Activated B cell treated with CpG ODN at 0.5 μM for 24 hours (primary cell): ENCODE measurements at regions not wholly inside any gene's neighbourhood (a gene's known extent, or its start where the extent isn't known, plus 50 kb on each side); places are given as distances from the start of the nearest gene placed in this dataset.
A peak's percentile ranks its signal among the peaks of the same experiment; 100 is the strongest.
"Not testable (repeated sequence)": the region's sequence is repeated elsewhere in the genome, so short reads cannot be mapped to it uniquely, and the experiment has no call there.

Experiments
- ATAC-seq: fragments of 200-7000 bp; cut with Tn5 transposase; one replicate; pipeline ENCODE4 v1.10.0; 2021; ENCODE audit warnings: low read depth, mild to moderate bottlenecking, moderate library complexity
- CTCF ChIA-PET: fragments of 350-600 bp; sonication (Branson Sonifier 250); formaldehyde crosslinking; loops from one replicate; lab custom pipeline; 2021; ENCODE audit warnings: antibody characterized with exemption; lab: Charles Lee
- POLR2A ChIA-PET: fragments of 350-600 bp; sonication (Branson Sonifier 250); formaldehyde crosslinking; loops from one replicate; lab custom pipeline; 2021; ENCODE audit warnings: antibody characterized with exemption; lab: Charles Lee
- DNase-seq: peaks from one replicate; pipeline ENCODE4 v3.0.0; 2022
- H3K27ac Mint-ChIP-seq: one replicate; pipeline ENCODE4 v1.8.0; 2020; ENCODE audit warnings: mixed read lengths
- H3K27me3 Mint-ChIP-seq: one replicate; pipeline ENCODE4 v1.8.0; 2021; ENCODE audit warnings: mixed read lengths
- H3K36me3 Mint-ChIP-seq: one replicate; pipeline ENCODE4 v1.8.0; 2021; ENCODE audit warnings: low read depth, mixed read lengths
- H3K4me1 Mint-ChIP-seq: one replicate; pipeline ENCODE4 v1.8.0; 2021; ENCODE audit warnings: mixed read lengths
- H3K4me3 Mint-ChIP-seq: one replicate; pipeline ENCODE4 v1.8.0; 2020; ENCODE audit warnings: mild to moderate bottlenecking, mixed read lengths
- H3K9me3 Mint-ChIP-seq: one replicate; pipeline ENCODE4 v1.8.0; 2020; ENCODE audit warnings: mixed read lengths
- CTCF ChIP-seq: fragments of 200-600 bp; IDR thresholded peaks from one replicate; pipeline ENCODE4 v1.8.0; 2022; ENCODE audit warnings: antibody characterized with exemption, mild to moderate bottlenecking
- intact Hi-C: fragments of 100-400 bp; cut with micrococcal nuclease; formaldehyde crosslinking; loops from one replicate; pipeline ENCODE4 v1.15.1; 2024

GRCh38 chr7:155381852-155382801, 75.8 kb upstream of the EN2 start:
- Mint-ChIP-seq H3K27me3 (peaks cover 78% of the 10 kb centered on the region), H3K27ac (no peak overlapping the region), H3K4me1 (peaks cover 31% of the 10 kb centered on the region), H3K4me3 (peak overlapping the region; percentile 75), H3K9me3 (no peaks in the 10 kb centered on the region), H3K36me3 (no peaks in the 10 kb centered on the region)
- intact Hi-C loops, result loop anchor here (2.0 kb wide), 1 partner anchor 129 kb away; no protein-coding TSS in a partner anchor
- CTCF ChIA-PET, result interaction anchor here (2.0 kb wide), 1 partner anchor 10 kb away, joined by 6 read pairs; no protein-coding TSS in a partner anchor
- POLR2A ChIA-PET, result interaction anchor here (0.6 kb wide), 1 partner anchor 78 kb away, joined by 4 read pairs; no protein-coding TSS in a partner anchor
- no peak for ATAC-seq
- no peak for DNase-seq
- no peak for TF ChIP-seq CTCF

- Mint-ChIP-seq H3K27me3 (peaks cover 77% of the 10 kb centered on the region), H3K36me3 (no peaks in the 10 kb centered on the region), H3K9me3 (no peaks in the 10 kb centered on the region), H3K4me3 (no peak overlapping the region), H3K27ac (no peak overlapping the region), H3K4me1 (peaks cover 26% of the 10 kb centered on the region)
- POLR2A ChIA-PET, result no interaction called here
- intact Hi-C loops, result no loop called here
- CTCF ChIA-PET, result no interaction called here
- no peak for TF ChIP-seq CTCF
- DNase-seq, result no peak
- no peak for ATAC-seq
These were observed 75.1 kb upstream of the EN2 start for GRCh38 chr7:155382802-155383171.

- no peaks in the 10 kb centered on the region for H3K9me3 Mint-ChIP-seq
- ChIA-PET POLR2A (no interaction called here), CTCF (no interaction called here)
- no peak for ATAC-seq
- intact Hi-C loops, result no loop called here
- no peak overlapping the region for H3K27ac Mint-ChIP-seq
- no peak overlapping the region for H3K4me3 Mint-ChIP-seq
- H3K27me3 Mint-ChIP-seq, result peaks cover 70% of the 10 kb centered on the region
- peaks cover 22% of the 10 kb centered on the region for H3K4me1 Mint-ChIP-seq
- DNase-seq, result no peak
- H3K36me3 Mint-ChIP-seq, result no peaks in the 10 kb centered on the region
- no peak for TF ChIP-seq CTCF
These were observed 74.0 kb upstream of the EN2 start for GRCh38 chr7:155383756-155384491.

- Mint-ChIP-seq H3K27me3 (peaks cover 65% of the 10 kb centered on the region), H3K4me3 (no peak overlapping the region), H3K27ac (no peak overlapping the region), H3K9me3 (no peaks in the 10 kb centered on the region), H3K4me1 (peaks cover 18% of the 10 kb centered on the region), H3K36me3 (no peaks in the 10 kb centered on the region)
- no peak for ATAC-seq
- TF ChIP-seq CTCF, result no peak
- CTCF ChIA-PET, result no interaction called here
- POLR2A ChIA-PET, result no interaction called here
- intact Hi-C loops, result no loop called here
- DNase-seq, result no peak
These were observed 73.2 kb upstream of the EN2 start for GRCh38 chr7:155384751-155385150.

GRCh38 chr7:155385182-155385581, 72.7 kb upstream of the EN2 start:
- ATAC-seq, H3K9me3 Mint-ChIP-seq, DNase-seq, H3K36me3 Mint-ChIP-seq, intact Hi-C loops, CTCF ChIA-PET, H3K4me3 Mint-ChIP-seq, POLR2A ChIA-PET, H3K27ac Mint-ChIP-seq: not testable (repeated sequence)
- Mint-ChIP-seq H3K27me3 (peaks cover 62% of the 10 kb centered on the region), H3K4me1 (peaks cover 15% of the 10 kb centered on the region)
